ENCODE measurements at regions not wholly inside any gene's neighbourhood (a gene's known extent, or its start where the extent isn't known, plus 50 kb on each side); places are given as distances from the start of the nearest gene placed in this dataset.

- POLR2A ChIA-PET, result no interaction called here
- H3K36me3 ChIP-seq (ENCODE audit: control insufficient read depth in 2 of 2, insufficient read depth in 2 of 2, low read length in 1 of 2), result no peaks in the 10 kb centered on the region
- no peak for FAIRE-seq
- no peaks in the 10 kb centered on the region for H3K79me2 ChIP-seq (ENCODE audit: control insufficient read depth, insufficient read depth, low read length)
- H3K9me3 ChIP-seq (replicated peaks; ENCODE audit: control insufficient read depth, insufficient read depth, low read length), result no peaks in the 10 kb centered on the region; the same call in 2 of the 3 replicates
- SMC1A ChIA-PET (ENCODE audit: uncharacterized antibody, unreplicated experiment), result no interaction called here
- H4K20me1 ChIP-seq (ENCODE audit: control insufficient read depth, insufficient read depth), result no peaks in the 10 kb centered on the region
- no peaks in the 10 kb centered on the region for H3K4me1 ChIP-seq (ENCODE audit: control insufficient read depth, insufficient read depth, low read length)
- intact Hi-C loops (cut with micrococcal nuclease; ENCODE audit: unreplicated experiment), result no loop called here
- no TSS peak for BruUV-seq (replicated peaks)
- 2% methylated on average over 2 of the region's 2 CpGs for WGBS (ENCODE audit: insufficient coverage, insufficient replicate concordance, low lambda C conversion rate, missing lambda C conversion rate)
- no peak for ATAC-seq
- TF ChIP-seq CEBPZ (IDR thresholded peaks at IDR 0.05; ENCODE audit: low read depth, low read length), result no peak
- TF ChIP-seq YY1 (IDR thresholded peaks at IDR 0.05; ENCODE audit: low read depth, low read length), result no peak
- TF ChIP-seq IRF5 (IDR thresholded peaks at IDR 0.05; ENCODE audit: borderline replicate concordance), result no peak
- TF ChIP-seq BCLAF1 (IDR thresholded peaks at IDR 0.05), result no peak
- no peak for TF ChIP-seq SPI1 (IDR thresholded peaks at IDR 0.05; ENCODE audit: borderline replicate concordance, insufficient read depth, low read depth, low read length)
- no peak for TF ChIP-seq SIN3A (IDR thresholded peaks at IDR 0.05; ENCODE audit: low read depth, low read length)
- H3K27ac ChIP-seq (ENCODE audit: control insufficient read depth, insufficient read depth), result no peak overlapping the region
- H3K9ac ChIP-seq (ENCODE audit: control insufficient read depth, insufficient read depth, low read length), result no peak overlapping the region
- DNase-seq (ENCODE audit: low read depth, low spot score), result no peak
- no peaks in the 10 kb centered on the region for H3K27me3 ChIP-seq (replicated peaks in 1 of 2; ENCODE audit: control insufficient read depth in 2 of 2, insufficient read depth in 2 of 2, low read length in 1 of 2)
- H3K4me3 ChIP-seq, result no peak overlapping the region
- RAD21 ChIA-PET (ENCODE audit: unreplicated experiment), result no interaction called here
- H3K4me2 ChIP-seq (ENCODE audit: control insufficient read depth, insufficient read depth), result no peak overlapping the region
- in situ Hi-C loops (cut with MboI), result no loop called here
- no peak overlapping the region for H2AFZ ChIP-seq (ENCODE audit: control insufficient read depth, low read depth, low read length)
- CTCF ChIA-PET, result no interaction called here
These were observed 246.6 kb upstream of the JAG1 start for GRCh38 chr20:10920396-10920795.

All from GM12878 (cell line).